GM18519 (cell line): ENCODE measurements at regions not wholly inside any gene's neighbourhood (a gene's known extent, or its start where the extent isn't known, plus 50 kb on each side); places are given as distances from the start of the nearest gene placed in this dataset.

Experiments used
- ATAC-seq: cut with Tn5 transposase; IDR thresholded peaks from one replicate; pipeline ENCODE4 v1.9.1; 2021; ENCODE audit warnings: mild to moderate bottlenecking, moderate library complexity; ENCODE audit not compliant: unreplicated experiment, low FRiP score

GRCh38 chr5:89948977-89949376 is 460.6 kb downstream of the CETN3 start:
- ATAC-seq = no peak

GRCh38 chr5:89946916-89947315 is 462.6 kb downstream of the CETN3 start:
- no peak for ATAC-seq

GRCh38 chr5:89946508-89946907 is 463.0 kb downstream of the CETN3 start:
- no peak for ATAC-seq

GRCh38 chr5:89942171-89942570 is 467.4 kb downstream of the CETN3 start:
- ATAC-seq = no peak

GRCh38 chr5:89936576-89936975 is 473.0 kb downstream of the CETN3 start:
- no peak for ATAC-seq

GRCh38 chr5:89934069-89934468 is 475.5 kb downstream of the CETN3 start:
- ATAC-seq = no peak

GRCh38 chr5:89932771-89933181 is 476.8 kb downstream of the CETN3 start:
- no peak for ATAC-seq

GRCh38 chr5:89930591-89931392 is 478.8 kb downstream of the CETN3 start:
- peak; percentile 76 for ATAC-seq

- no peak for ATAC-seq
Observed at GRCh38 chr5:89929834-89930233, 479.7 kb downstream of the CETN3 start.

GRCh38 chr5:89929173-89929572 is 480.4 kb downstream of the CETN3 start:
- no peak for ATAC-seq

GRCh38 chr5:89922161-89922560 is 487.4 kb downstream of the CETN3 start:
- no peak for ATAC-seq

GRCh38 chr5:89917112-89917511 is 492.4 kb downstream of the CETN3 start:
- ATAC-seq = no peak

GRCh38 chr5:89916131-89916530 is 493.4 kb downstream of the CETN3 start:
- no peak for ATAC-seq

- ATAC-seq = no peak
Observed at GRCh38 chr5:89908876-89909275, 500.7 kb downstream of the CETN3 start.

GRCh38 chr5:89904442-89904841 is 505.1 kb downstream of the CETN3 start:
- ATAC-seq = no peak

- no peak for ATAC-seq
Observed at GRCh38 chr5:89901983-89902382, 507.6 kb downstream of the CETN3 start.

GRCh38 chr5:89901346-89901745 is 508.2 kb downstream of the CETN3 start:
- no peak for ATAC-seq

- no peak for ATAC-seq
Observed at GRCh38 chr5:89900346-89900745, 509.2 kb downstream of the CETN3 start.

- ATAC-seq = no peak
Observed at GRCh38 chr5:89899559-89899958, 510.0 kb downstream of the CETN3 start.

- no peak for ATAC-seq
Observed at GRCh38 chr5:89893546-89893945, 516.0 kb downstream of the CETN3 start.

- ATAC-seq = no peak
Observed at GRCh38 chr5:89885670-89886069, 523.9 kb downstream of the CETN3 start.

- no peak for ATAC-seq
Observed at GRCh38 chr5:89883967-89884366, 525.6 kb downstream of the CETN3 start.
